GM10266 (cell line): ENCODE measurements at regions not wholly inside any gene's neighbourhood (a gene's known extent, or its start where the extent isn't known, plus 50 kb on each side); places are given as distances from the start of the nearest gene placed in this dataset.

Experiments
- DNase-seq: peaks from one replicate; pipeline ENCODE4 v3.0.0; 2012; ENCODE audit errors: extremely low spot score
- CTCF ChIP-seq: IDR thresholded peaks from 2 replicates; pipeline ENCODE4 v1.5.1; 2012; ENCODE audit warnings: mild to moderate bottlenecking, low read depth; ENCODE audit not compliant: control insufficient read depth, insufficient read depth; ENCODE audit errors: missing control alignments

GRCh38 chr6:164551706-164552105, 757.7 kb downstream of the C6orf118 start:
- TF ChIP-seq CTCF, result no peak
- no peak for DNase-seq

DNA sequence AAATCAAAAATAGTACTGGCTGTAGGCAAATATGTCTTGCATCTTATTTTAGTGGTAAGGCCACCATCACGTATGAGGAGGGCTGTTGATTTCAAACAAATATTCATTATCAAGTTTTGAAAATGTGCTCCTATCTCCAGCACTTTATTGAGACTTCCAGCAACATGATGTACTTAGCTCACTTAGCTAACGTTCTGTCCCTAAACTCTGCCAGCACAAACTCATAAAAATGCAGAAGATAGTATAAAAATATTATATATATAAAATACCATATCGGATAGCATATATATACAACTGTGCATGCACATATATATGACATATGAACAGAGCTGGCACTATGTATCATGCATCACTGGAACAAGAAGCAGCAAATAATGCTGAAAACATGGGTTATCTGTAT, 762.3 kb downstream of the C6orf118 start:
- no peak for DNase-seq
- no peak for TF ChIP-seq CTCF

DNA sequence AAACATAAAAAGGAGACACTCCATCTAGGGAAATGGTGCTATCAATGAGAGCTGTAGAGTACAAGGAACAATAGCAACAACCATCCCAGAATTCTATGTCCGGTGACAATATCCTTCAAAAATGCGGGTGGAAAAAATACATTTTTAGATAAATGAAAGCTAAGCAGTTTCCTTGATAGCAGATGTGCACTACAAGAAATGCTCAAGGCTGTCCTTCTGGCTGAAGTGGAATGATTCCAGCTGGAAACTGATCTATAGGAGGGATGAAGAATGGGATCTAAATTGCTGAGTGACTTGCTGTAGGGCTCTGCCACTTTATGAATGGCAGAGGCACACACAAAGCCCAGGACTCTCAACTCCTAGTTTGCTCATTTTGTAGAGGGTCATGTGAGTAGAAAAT, 763.1 kb downstream of the C6orf118 start:
- TF ChIP-seq CTCF, result no peak

GRCh38 chr6:164534070-164534766, 775.2 kb downstream of the C6orf118 start:
- DNase-seq, result no peak
- TF ChIP-seq CTCF, result no peak

More for the DNA sequence above, 763.1 kb downstream of the C6orf118 start:
- no peak for DNase-seq

DNA sequence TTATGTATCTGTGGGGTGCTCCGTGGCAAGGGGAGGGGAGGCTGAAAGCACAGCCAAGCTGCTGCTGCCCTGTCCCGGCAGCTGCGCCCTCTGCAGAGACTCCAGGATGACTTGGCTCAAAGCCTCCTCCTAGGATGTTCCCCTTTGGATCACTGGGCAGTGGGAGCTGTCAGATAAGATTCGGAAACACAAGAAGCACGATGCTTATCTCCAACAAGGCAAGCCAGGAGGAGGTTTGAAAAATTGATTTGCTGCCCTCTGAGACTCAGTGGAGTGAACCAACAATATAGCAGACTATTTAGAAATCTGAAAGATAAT, 776.4 kb downstream of the C6orf118 start:
- no peak for TF ChIP-seq CTCF
- no peak for DNase-seq

- TF ChIP-seq CTCF, result no peak
- DNase-seq, result no peak
Observed at GRCh38 chr6:164532198-164533044, 777.0 kb downstream of the C6orf118 start.

DNA sequence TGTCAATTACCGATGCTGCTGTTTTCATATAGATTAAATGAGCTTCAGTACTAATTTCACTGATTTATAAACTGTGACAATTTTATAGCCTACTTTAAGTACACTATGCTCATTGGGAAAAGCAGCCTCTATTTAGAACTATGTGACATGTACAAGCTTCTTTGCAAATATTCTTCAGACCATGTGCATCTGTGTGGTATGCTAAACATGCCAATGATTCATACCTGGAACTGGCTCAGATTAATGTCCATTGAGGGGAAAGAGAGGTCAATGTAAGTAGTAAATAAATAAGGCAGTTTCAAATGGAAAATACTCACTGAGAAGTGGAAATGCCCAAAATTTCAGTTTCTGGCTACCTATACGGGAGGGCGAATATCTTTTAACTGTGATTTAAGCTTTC, 777.7 kb downstream of the C6orf118 start:
- no peak for DNase-seq
- no peak for TF ChIP-seq CTCF
